ENCODE measurements at regions not wholly inside any gene's neighbourhood (a gene's known extent, or its start where the extent isn't known, plus 50 kb on each side); places are given as distances from the start of the nearest gene placed in this dataset.

- DNase-seq = no peak
- Mint-ChIP-seq H3K27ac (no peak overlapping the region), H3K4me3 (no peak overlapping the region), H3K9me3 (no peaks in the 10 kb centered on the region), H3K36me3 (ENCODE audit: low read depth) (no peaks in the 10 kb centered on the region), H3K27me3 (peaks cover 4% of the 10 kb centered on the region), H3K4me1 (no peaks in the 10 kb centered on the region)
- CTCF ChIA-PET = no interaction called here
- POLR2A ChIA-PET = no interaction called here
Observed at GRCh38 chr22:48146426-48146825, 1384.0 kb downstream of the TBC1D22A start.

GRCh38 chr22:48145738-48146137 lies 1383.3 kb downstream of the TBC1D22A start:
- no peak for DNase-seq
- ChIA-PET CTCF (interaction anchor here (0.6 kb wide), 1 partner anchor 1723 kb away, joined by 3 read pairs; no protein-coding TSS in a partner anchor), POLR2A (no interaction called here)
- no peaks in the 10 kb centered on the region for H3K36me3 Mint-ChIP-seq (ENCODE audit: low read depth)
- no peaks in the 10 kb centered on the region for H3K9me3 Mint-ChIP-seq
- H3K4me3 Mint-ChIP-seq = no peak overlapping the region
- H3K4me1 Mint-ChIP-seq = no peaks in the 10 kb centered on the region
- H3K27ac Mint-ChIP-seq = no peak overlapping the region
- H3K27me3 Mint-ChIP-seq = peaks cover 4% of the 10 kb centered on the region

- Mint-ChIP-seq H3K4me3 (no peak overlapping the region), H3K27ac (no peak overlapping the region), H3K36me3 (ENCODE audit: low read depth) (no peaks in the 10 kb centered on the region), H3K27me3 (peaks cover 4% of the 10 kb centered on the region), H3K4me1 (no peaks in the 10 kb centered on the region), H3K9me3 (no peaks in the 10 kb centered on the region)
- CTCF ChIA-PET = no interaction called here
- no peak for DNase-seq
- POLR2A ChIA-PET = no interaction called here
Observed at GRCh38 chr22:48144318-48144717, 1381.9 kb downstream of the TBC1D22A start.

GRCh38 chr22:48143856-48144255 lies 1381.4 kb downstream of the TBC1D22A start:
- H3K36me3 Mint-ChIP-seq (ENCODE audit: low read depth) = no peaks in the 10 kb centered on the region
- CTCF ChIA-PET = no interaction called here

GRCh38 chr22:48142388-48142787 lies 1379.9 kb downstream of the TBC1D22A start:
- H3K27ac Mint-ChIP-seq = no peak overlapping the region
- DNase-seq = no peak
- CTCF ChIA-PET = no interaction called here
- peaks cover 9% of the 10 kb centered on the region for H3K4me1 Mint-ChIP-seq
- peaks cover 8% of the 10 kb centered on the region for H3K27me3 Mint-ChIP-seq
- H3K9me3 Mint-ChIP-seq = no peaks in the 10 kb centered on the region
- POLR2A ChIA-PET = no interaction called here
- no peaks in the 10 kb centered on the region for H3K36me3 Mint-ChIP-seq (ENCODE audit: low read depth)
- H3K4me3 Mint-ChIP-seq = no peak overlapping the region

More at GRCh38 chr22:48143856-48144255, 1381.4 kb downstream of the TBC1D22A start:
- DNase-seq = no peak
- no peak overlapping the region for H3K27ac Mint-ChIP-seq
- peaks cover 4% of the 10 kb centered on the region for H3K27me3 Mint-ChIP-seq
- no peak overlapping the region for H3K4me3 Mint-ChIP-seq
- POLR2A ChIA-PET = no interaction called here
- no peaks in the 10 kb centered on the region for H3K9me3 Mint-ChIP-seq
- H3K4me1 Mint-ChIP-seq = peaks cover 4% of the 10 kb centered on the region

GRCh38 chr22:48141301-48141700 lies 1378.9 kb downstream of the TBC1D22A start:
- H3K9me3 Mint-ChIP-seq = no peaks in the 10 kb centered on the region
- no peak overlapping the region for H3K27ac Mint-ChIP-seq
- peaks cover 8% of the 10 kb centered on the region for H3K27me3 Mint-ChIP-seq
- peaks cover 9% of the 10 kb centered on the region for H3K4me1 Mint-ChIP-seq
- POLR2A ChIA-PET = no interaction called here
- no peaks in the 10 kb centered on the region for H3K36me3 Mint-ChIP-seq (ENCODE audit: low read depth)
- CTCF ChIA-PET = no interaction called here
- DNase-seq = no peak
- H3K4me3 Mint-ChIP-seq = no peak overlapping the region

- Mint-ChIP-seq H3K4me1 (peaks cover 9% of the 10 kb centered on the region), H3K27ac (no peak overlapping the region)
Observed at GRCh38 chr22:48140261-48140813, 1377.9 kb downstream of the TBC1D22A start.

GRCh38 chr22:48139776-48140175 lies 1377.3 kb downstream of the TBC1D22A start:
- ChIA-PET CTCF (no interaction called here), POLR2A (no interaction called here)
- Mint-ChIP-seq H3K4me3 (no peak overlapping the region), H3K27me3 (peaks cover 10% of the 10 kb centered on the region), H3K27ac (no peak overlapping the region), H3K4me1 (peaks cover 9% of the 10 kb centered on the region), H3K36me3 (ENCODE audit: low read depth) (no peaks in the 10 kb centered on the region), H3K9me3 (no peaks in the 10 kb centered on the region)
- DNase-seq = no peak

More at GRCh38 chr22:48140261-48140813, 1377.9 kb downstream of the TBC1D22A start:
- H3K27me3 Mint-ChIP-seq = peaks cover 10% of the 10 kb centered on the region
- H3K4me3 Mint-ChIP-seq = no peak overlapping the region
- CTCF ChIA-PET = no interaction called here
- no peaks in the 10 kb centered on the region for H3K9me3 Mint-ChIP-seq
- DNase-seq = no peak
- POLR2A ChIA-PET = no interaction called here
- no peaks in the 10 kb centered on the region for H3K36me3 Mint-ChIP-seq (ENCODE audit: low read depth)

- DNase-seq = no peak
- Mint-ChIP-seq H3K27me3 (peaks cover 8% of the 10 kb centered on the region), H3K27ac (no peak overlapping the region), H3K4me3 (no peak overlapping the region), H3K4me1 (peaks cover 9% of the 10 kb centered on the region), H3K36me3 (ENCODE audit: low read depth) (no peaks in the 10 kb centered on the region), H3K9me3 (no peaks in the 10 kb centered on the region)
- ChIA-PET POLR2A (no interaction called here), CTCF (no interaction called here)
Observed at GRCh38 chr22:48138855-48139254, 1376.4 kb downstream of the TBC1D22A start.

- no peak overlapping the region for H3K27ac Mint-ChIP-seq
- H3K27me3 Mint-ChIP-seq = peaks cover 8% of the 10 kb centered on the region
- H3K4me3 Mint-ChIP-seq = no peak overlapping the region
- CTCF ChIA-PET = no interaction called here
- no peaks in the 10 kb centered on the region for H3K9me3 Mint-ChIP-seq
- peaks cover 9% of the 10 kb centered on the region for H3K4me1 Mint-ChIP-seq
- H3K36me3 Mint-ChIP-seq (ENCODE audit: low read depth) = no peaks in the 10 kb centered on the region
- POLR2A ChIA-PET = no interaction called here
- no peak for DNase-seq
Observed at GRCh38 chr22:48138427-48138826, 1376.0 kb downstream of the TBC1D22A start.

- no peak for DNase-seq
- H3K36me3 Mint-ChIP-seq (ENCODE audit: low read depth) = no peaks in the 10 kb centered on the region
- peaks cover 9% of the 10 kb centered on the region for H3K4me1 Mint-ChIP-seq
- no peaks in the 10 kb centered on the region for H3K9me3 Mint-ChIP-seq
- no peak overlapping the region for H3K4me3 Mint-ChIP-seq
- H3K27me3 Mint-ChIP-seq = peaks cover 6% of the 10 kb centered on the region
- CTCF ChIA-PET = interaction anchor here (0.7 kb wide), 1 partner anchor 475 kb away, joined by 3 read pairs; no protein-coding TSS in a partner anchor
- H3K27ac Mint-ChIP-seq = no peak overlapping the region
- POLR2A ChIA-PET = no interaction called here
Observed at GRCh38 chr22:48137640-48138039, 1375.2 kb downstream of the TBC1D22A start.

GRCh38 chr22:48135592-48135991 lies 1373.1 kb downstream of the TBC1D22A start:
- ChIA-PET POLR2A (no interaction called here), CTCF (no interaction called here)
- Mint-ChIP-seq H3K27me3 (peaks cover 6% of the 10 kb centered on the region), H3K36me3 (ENCODE audit: low read depth) (no peaks in the 10 kb centered on the region), H3K4me1 (peaks cover 9% of the 10 kb centered on the region), H3K4me3 (no peak overlapping the region), H3K9me3 (no peaks in the 10 kb centered on the region), H3K27ac (no peak overlapping the region)
- DNase-seq = no peak

GRCh38 chr22:48125416-48125815 lies 1363.0 kb downstream of the TBC1D22A start:
- Mint-ChIP-seq H3K9me3 (no peaks in the 10 kb centered on the region), H3K27ac (no peak overlapping the region), H3K36me3 (ENCODE audit: low read depth) (no peaks in the 10 kb centered on the region), H3K4me3 (no peak overlapping the region), H3K4me1 (no peaks in the 10 kb centered on the region), H3K27me3 (peaks cover 9% of the 10 kb centered on the region)
- CTCF ChIA-PET = no interaction called here
- no peak for DNase-seq
- POLR2A ChIA-PET = no interaction called here

GRCh38 chr22:48121984-48122383 lies 1359.5 kb downstream of the TBC1D22A start:
- Mint-ChIP-seq H3K4me1 (peaks cover 1% of the 10 kb centered on the region), H3K27ac (no peak overlapping the region), H3K4me3 (no peak overlapping the region), H3K36me3 (ENCODE audit: low read depth) (no peaks in the 10 kb centered on the region), H3K9me3 (no peaks in the 10 kb centered on the region), H3K27me3 (peaks cover 6% of the 10 kb centered on the region)
- POLR2A ChIA-PET = no interaction called here
- CTCF ChIA-PET = no interaction called here
- no peak for DNase-seq

Data from activated CD4-positive, alpha-beta T cell treated with anti-CD3 and anti-CD28 coated beads, Interleukin-2, amount 10 ng/mL, durations not matched to agents 7 days and 5 days (primary cell).